SK-N-SH treated with all-trans-retinoic acid at 6 μM for 48 hours (cell line): ENCODE measurements at regions not wholly inside any gene's neighbourhood (a gene's known extent, or its start where the extent isn't known, plus 50 kb on each side); places are given as distances from the start of the nearest gene placed in this dataset.

Experiments
- ATAC-seq: fragments of 200-7000 bp; cut with Tn5 transposase; 3 replicates; pipeline ENCODE4 v1.9.1; 2020; ENCODE audit warnings: mild to moderate bottlenecking, moderate library complexity
- ARNTL ChIP-seq: fragments of 450-650 bp; formaldehyde crosslinking; IDR thresholded peaks from 2 replicates; pipeline ENCODE4 v1.5.0; 2020; ENCODE audit warnings: low read depth, mild to moderate bottlenecking, moderate library complexity, borderline replicate concordance
- BACH2 ChIP-seq: fragments of 250-450 bp; sonication (Bioruptor Pico); IDR thresholded peaks from 2 replicates; pipeline ENCODE4 v1.9.0; 2021; ENCODE audit warnings: mild to moderate bottlenecking, borderline replicate concordance
- CREB5 ChIP-seq: fragments of 250-450 bp; sonication (Bioruptor Pico); IDR thresholded peaks from 2 replicates; pipeline ENCODE4 v1.5.1; 2020; ENCODE audit warnings: low read depth, mild to moderate bottlenecking, moderate library complexity
- CSDC2 ChIP-seq: fragments of 250-450 bp; sonication (Bioruptor Pico); IDR thresholded peaks from 2 replicates; pipeline ENCODE4 v1.5.0; 2020; ENCODE audit warnings: mild to moderate bottlenecking, moderate library complexity
- CSRNP3 ChIP-seq: fragments of 250-450 bp; sonication (Bioruptor Pico); IDR thresholded peaks from 2 replicates; pipeline ENCODE4 v1.5.1; 2021; ENCODE audit warnings: mild to moderate bottlenecking, moderate library complexity
- ESRRG ChIP-seq: fragments of 250-450 bp; sonication (Bioruptor Pico); IDR thresholded peaks from 2 replicates; pipeline ENCODE4 v1.6.1; 2021; ENCODE audit warnings: mild to moderate bottlenecking
- GLIS3 ChIP-seq: fragments of 250-450 bp; sonication (Bioruptor Pico); IDR thresholded peaks from 2 replicates; pipeline ENCODE4 v1.5.0; 2020; ENCODE audit warnings: mild to moderate bottlenecking, moderate library complexity
- ISL1 ChIP-seq: fragments of 250-450 bp; sonication (Bioruptor Pico); IDR thresholded peaks from 2 replicates; pipeline ENCODE4 v2.1.2; 2022; ENCODE audit warnings: mild to moderate bottlenecking, moderate library complexity
- OSR1 ChIP-seq: fragments of 250-450 bp; sonication (Bioruptor Pico); IDR thresholded peaks from 2 replicates; pipeline ENCODE4 v1.8.0; 2022; ENCODE audit warnings: moderate library complexity, mild to moderate bottlenecking, inconsistent platforms
- PATZ1 ChIP-seq: fragments of 250-450 bp; sonication (Bioruptor Pico); IDR thresholded peaks from 2 replicates; pipeline ENCODE4 v1.8.0; 2020; ENCODE audit warnings: mild to moderate bottlenecking, moderate library complexity, borderline replicate concordance
- POU6F1 ChIP-seq: fragments of 250-450 bp; sonication (Bioruptor Pico); IDR thresholded peaks from 2 replicates; pipeline ENCODE4 v1.8.0; 2021; ENCODE audit warnings: low read depth, mild to moderate bottlenecking, moderate library complexity, borderline replicate concordance
- PPARA ChIP-seq: fragments of 250-450 bp; sonication (Bioruptor Pico); IDR thresholded peaks from 2 replicates; pipeline ENCODE4 v1.5.0; 2020; ENCODE audit warnings: mild to moderate bottlenecking, borderline replicate concordance
- RARB ChIP-seq: fragments of 250-450 bp; sonication (Bioruptor Pico); IDR thresholded peaks from 2 replicates; pipeline ENCODE4 v1.8.0; 2021; ENCODE audit warnings: mild to moderate bottlenecking, moderate library complexity
- SNAI2 ChIP-seq: fragments of 250-450 bp; sonication (Bioruptor Pico); IDR thresholded peaks from 2 replicates; pipeline ENCODE4 v1.5.0; 2020; ENCODE audit warnings: mild to moderate bottlenecking, moderate library complexity
- TCF4 ChIP-seq: fragments of 250-450 bp; sonication (Bioruptor Pico); IDR thresholded peaks from 2 replicates; pipeline ENCODE4 v1.8.0; 2021; ENCODE audit warnings: mild to moderate bottlenecking, moderate library complexity, borderline replicate concordance
- TOX ChIP-seq: fragments of 250-450 bp; sonication (Bioruptor Pico); IDR thresholded peaks from 2 replicates; pipeline ENCODE4 v1.8.0; 2021; ENCODE audit warnings: mild to moderate bottlenecking, moderate library complexity, borderline replicate concordance
- ZC3H10 ChIP-seq: fragments of 250-450 bp; sonication (Bioruptor Pico); IDR thresholded peaks from 2 replicates; pipeline ENCODE4 v1.5.1; 2021; ENCODE audit warnings: mild to moderate bottlenecking, moderate library complexity
- ZFP3 ChIP-seq: fragments of 250-450 bp; sonication (Bioruptor Pico); IDR thresholded peaks from 2 replicates; pipeline ENCODE4 v1.5.0; 2020; ENCODE audit warnings: mild to moderate bottlenecking, moderate library complexity
- ZFP30 ChIP-seq: fragments of 450-650 bp; formaldehyde crosslinking; IDR thresholded peaks from 2 replicates; pipeline ENCODE4 v1.5.0; 2022; ENCODE audit warnings: mild to moderate bottlenecking, moderate library complexity
- ZNF565 ChIP-seq: fragments of 450-650 bp; formaldehyde crosslinking; conservative IDR thresholded peaks from 2 replicates; pipeline ENCODE4 v1.5.0; 2020; ENCODE audit warnings: low read depth, mild to moderate bottlenecking, moderate library complexity
- ZNF70 ChIP-seq: fragments of 450-650 bp; formaldehyde crosslinking; IDR thresholded peaks from 2 replicates; pipeline ENCODE4 v1.5.0; 2020; ENCODE audit warnings: mild to moderate bottlenecking, moderate library complexity
- ZNF8 ChIP-seq: fragments of 450-650 bp; formaldehyde crosslinking; IDR thresholded peaks from 2 replicates; pipeline ENCODE4 v1.5.0; 2020; ENCODE audit warnings: mild to moderate bottlenecking, moderate library complexity

GRCh38 chr4:92235731-92236130 lies 68.0 kb upstream of the GRID2 start (continued):
- TF ChIP-seq PATZ1 (no peak), SNAI2 (CRISPR knock-in tag) (no peak), ZC3H10 (CRISPR knock-in tag) (no peak), GLIS3 (CRISPR knock-in tag) (no peak), CREB5 (CRISPR knock-in tag) (no peak), TCF4 (CRISPR knock-in tag) (no peak)

GRCh38 chr4:92236877-92237276 lies 66.9 kb upstream of the GRID2 start:
- no peak for ATAC-seq
- TF ChIP-seq CSRNP3 (CRISPR knock-in tag): no peak
- TF ChIP-seq BACH2 (CRISPR knock-in tag): no peak
- no peak for TF ChIP-seq ZFP3 (CRISPR knock-in tag)
- no peak for TF ChIP-seq CREB5 (CRISPR knock-in tag)
- TF ChIP-seq TOX (CRISPR knock-in tag): no peak
- no peak for TF ChIP-seq RARB (CRISPR knock-in tag)
- TF ChIP-seq ISL1 (CRISPR knock-in tag): no peak
- TF ChIP-seq ESRRG (CRISPR knock-in tag): no peak
- no peak for TF ChIP-seq PATZ1
- TF ChIP-seq ZNF70 (CRISPR knock-in tag): no peak
- TF ChIP-seq ARNTL: no peak
- no peak for TF ChIP-seq ZNF565 (CRISPR knock-in tag)
- TF ChIP-seq TCF4 (CRISPR knock-in tag): no peak
- TF ChIP-seq PPARA: no peak
- no peak for TF ChIP-seq OSR1 (CRISPR knock-in tag)
- TF ChIP-seq POU6F1 (CRISPR knock-in tag): no peak
- TF ChIP-seq ZNF8 (CRISPR knock-in tag): no peak
- no peak for TF ChIP-seq GLIS3 (CRISPR knock-in tag)
- no peak for TF ChIP-seq CSDC2 (CRISPR knock-in tag)

- ATAC-seq: no peak
- TF ChIP-seq GLIS3 (CRISPR knock-in tag) (no peak), TOX (CRISPR knock-in tag) (no peak), POU6F1 (CRISPR knock-in tag) (no peak), PPARA (no peak), CSDC2 (CRISPR knock-in tag) (no peak), BACH2 (CRISPR knock-in tag) (no peak), ARNTL (no peak), ESRRG (CRISPR knock-in tag) (no peak), ZNF70 (CRISPR knock-in tag) (no peak), CREB5 (CRISPR knock-in tag) (no peak), PATZ1 (no peak), ZFP30 (CRISPR knock-in tag) (no peak), SNAI2 (CRISPR knock-in tag) (no peak), ZFP3 (CRISPR knock-in tag) (no peak)
These were observed 66.2 kb upstream of the GRID2 start for GRCh38 chr4:92237559-92237958.
